OCI-LY7 (cell line): ENCODE measurements at regions not wholly inside any gene's neighbourhood (a gene's known extent, or its start where the extent isn't known, plus 50 kb on each side); places are given as distances from the start of the nearest gene placed in this dataset.

Experiments
- CTCF ChIP-seq: fragments of 200-600 bp; sonication (generic); conservative IDR thresholded peaks from 2 replicates; pipeline ENCODE4 v1.5.1; 2014; ENCODE audit warnings: mild to moderate bottlenecking, antibody characterized with exemption, low read length, moderate library complexity, mixed read lengths
- EZH2phosphoT487 ChIP-seq: fragments of 200-600 bp; sonication (generic); IDR thresholded peaks from 2 replicates; pipeline ENCODE4 v1.6.1; 2018; ENCODE audit warnings: low read depth, borderline replicate concordance, mild to moderate bottlenecking, mixed run types, antibody characterized with exemption, low read length, moderate library complexity, mixed read lengths

DNA sequence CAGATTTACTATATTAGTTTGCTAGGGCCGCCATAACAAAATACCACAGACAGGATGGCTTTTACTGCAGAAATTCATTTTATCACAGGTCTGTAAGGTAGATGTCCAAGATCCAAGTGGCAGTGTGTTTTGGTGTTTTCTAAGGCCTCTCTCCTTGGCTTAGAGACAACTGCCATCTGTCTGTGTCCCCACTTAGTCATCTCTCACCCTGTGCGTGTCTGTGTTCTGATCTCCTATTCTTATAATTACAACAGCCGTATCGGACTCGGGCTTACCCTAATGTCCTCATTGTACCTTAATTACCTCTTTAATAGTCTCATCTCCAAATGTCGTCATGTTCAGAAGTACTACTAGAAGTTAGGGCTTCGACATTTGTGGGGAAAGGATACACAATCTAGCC is 362.3 kb upstream of the CDH19 start:
- TF ChIP-seq CTCF: no peak
- no peak for TF ChIP-seq EZH2phosphoT487
